ENCODE measurements at regions not wholly inside any gene's neighbourhood (a gene's known extent, or its start where the extent isn't known, plus 50 kb on each side); places are given as distances from the start of the nearest gene placed in this dataset.

GRCh38 chr17:64747938-64748540 lies 85.9 kb upstream of the SMURF2 start:
- no peaks in the 10 kb centered on the region for H4K20me1 ChIP-seq (ENCODE audit: insufficient read depth)
- no peaks in the 10 kb centered on the region for H3K9me2 ChIP-seq
- no peak for DNase-seq
- H3K27ac ChIP-seq (ENCODE audit: low read depth in 2 of 2, low read length in 1 of 2) = peak overlapping the region in 1 of 2 experiments; percentile 85; a peak in 2 of 4 replicates
- peaks cover 17 to 23% of the 10 kb centered on the region in 2 experiments for H3K36me3 ChIP-seq (replicated peaks in 1 of 2; ENCODE audit: control insufficient read depth in 1 of 2, insufficient read depth in 2 of 2, low read length in 1 of 2)
- peak overlapping the region; percentile 84 for H2AFZ ChIP-seq (ENCODE audit: low read depth)
- no peaks in the 10 kb centered on the region for H3K9me3 ChIP-seq
- H3K4me1 ChIP-seq (ENCODE audit: control insufficient read depth in 1 of 2, insufficient read depth in 2 of 2, low read depth in 1 of 2, low read length in 1 of 2) = 0 out of 4 replicates have a peak, but pooled peaks cover 0 to 5% of the 10 kb centered on the region in 2 experiments
- peak overlapping the region; percentile 24; the same call in 1 of the 2 replicates for H3K4me2 ChIP-seq
- CTCF ChIA-PET = interaction anchor here (1.0 to 1.7 kb wide), 4 partner anchors 8 to 28 kb away, joined by 3 to 5 read pairs (median 3); no protein-coding TSS in a partner anchor
- POLR2A ChIA-PET = no interaction called here
- H3F3A ChIP-seq (replicated peaks; ENCODE audit: insufficient read depth) = peaks cover 14% of the 10 kb centered on the region
- H3K9ac ChIP-seq = peak overlapping the region; percentile 44; the same call in 1 of the 2 replicates
- no peaks in the 10 kb centered on the region for H3K79me2 ChIP-seq (ENCODE audit: insufficient read depth)
- WGBS (ENCODE audit: low lambda C conversion rate) = 67% methylated on average over 7 of the region's 7 CpGs
- no peak overlapping the region for H3K4me3 ChIP-seq (ENCODE audit: low read depth in 2 of 2, low read length in 1 of 2)
- H3K27me3 ChIP-seq (ENCODE audit: insufficient read depth) = no peaks in the 10 kb centered on the region
- TF ChIP-seq, protein P1, sequence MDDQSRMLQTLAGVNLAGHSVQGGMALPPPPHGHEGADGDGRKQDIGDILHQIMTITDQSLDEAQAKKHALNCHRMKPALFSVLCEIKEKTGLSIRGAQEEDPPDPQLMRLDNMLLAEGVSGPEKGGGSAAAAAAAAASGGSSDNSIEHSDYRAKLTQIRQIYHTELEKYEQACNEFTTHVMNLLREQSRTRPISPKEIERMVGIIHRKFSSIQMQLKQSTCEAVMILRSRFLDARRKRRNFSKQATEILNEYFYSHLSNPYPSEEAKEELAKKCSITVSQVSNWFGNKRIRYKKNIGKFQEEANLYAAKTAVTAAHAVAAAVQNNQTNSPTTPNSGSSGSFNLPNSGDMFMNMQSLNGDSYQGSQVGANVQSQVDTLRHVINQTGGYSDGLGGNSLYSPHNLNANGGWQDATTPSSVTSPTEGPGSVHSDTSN (IDR thresholded peaks at IDR 0.05) = peak; percentile 5; the same call in 1 of the 2 replicates
- no peak for TF ChIP-seq POLR2AphosphoS5 (IDR thresholded peaks at IDR 0.05; ENCODE audit: low read depth, low read length)
- no peak for TF ChIP-seq RXRA (IDR thresholded peaks at IDR 0.05; ENCODE audit: borderline replicate concordance, low read depth)
- no peak for TF ChIP-seq SMC3 (IDR thresholded peaks at IDR 0.05; ENCODE audit: low read depth, low read length)
- no peak for TF ChIP-seq RAD21 (IDR thresholded peaks at IDR 0.05; ENCODE audit: low read length)
- TF ChIP-seq NRF1 (IDR thresholded peaks at IDR 0.05; ENCODE audit: low read depth, low read length) = no peak
- TF ChIP-seq MXI1 (IDR thresholded peaks at IDR 0.05; ENCODE audit: low read depth, low read length) = no peak
- no peak for TF ChIP-seq RFX5 (IDR thresholded peaks at IDR 0.05; ENCODE audit: low read length)
- TF ChIP-seq CHD2 (IDR thresholded peaks at IDR 0.05; ENCODE audit: low read length, partially characterized antibody) = no peak
- no peak for TF ChIP-seq MEF2A (IDR thresholded peaks at IDR 0.05; ENCODE audit: borderline replicate concordance, low read depth)
- TF ChIP-seq USF1 (IDR thresholded peaks at IDR 0.05; ENCODE audit: borderline replicate concordance, low read depth) = no peak
- TF ChIP-seq, protein P2, sequence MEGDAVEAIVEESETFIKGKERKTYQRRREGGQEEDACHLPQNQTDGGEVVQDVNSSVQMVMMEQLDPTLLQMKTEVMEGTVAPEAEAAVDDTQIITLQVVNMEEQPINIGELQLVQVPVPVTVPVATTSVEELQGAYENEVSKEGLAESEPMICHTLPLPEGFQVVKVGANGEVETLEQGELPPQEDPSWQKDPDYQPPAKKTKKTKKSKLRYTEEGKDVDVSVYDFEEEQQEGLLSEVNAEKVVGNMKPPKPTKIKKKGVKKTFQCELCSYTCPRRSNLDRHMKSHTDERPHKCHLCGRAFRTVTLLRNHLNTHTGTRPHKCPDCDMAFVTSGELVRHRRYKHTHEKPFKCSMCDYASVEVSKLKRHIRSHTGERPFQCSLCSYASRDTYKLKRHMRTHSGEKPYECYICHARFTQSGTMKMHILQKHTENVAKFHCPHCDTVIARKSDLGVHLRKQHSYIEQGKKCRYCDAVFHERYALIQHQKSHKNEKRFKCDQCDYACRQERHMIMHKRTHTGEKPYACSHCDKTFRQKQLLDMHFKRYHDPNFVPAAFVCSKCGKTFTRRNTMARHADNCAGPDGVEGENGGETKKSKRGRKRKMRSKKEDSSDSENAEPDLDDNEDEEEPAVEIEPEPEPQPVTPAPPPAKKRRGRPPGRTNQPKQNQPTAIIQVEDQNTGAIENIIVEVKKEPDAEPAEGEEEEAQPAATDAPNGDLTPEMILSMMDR (IDR thresholded peaks at IDR 0.05) = no peak
- TF ChIP-seq TAF1 (IDR thresholded peaks at IDR 0.05; ENCODE audit: borderline replicate concordance, low read depth, low read length) = no peak
- peak; percentile 70 for TF ChIP-seq TCF12 (IDR thresholded peaks at IDR 0.05)
- no peak for TF ChIP-seq GABPA (IDR thresholded peaks at IDR 0.05; ENCODE audit: low read depth)
- peak; percentile 35; the same call in 1 of the 2 replicates for TF ChIP-seq NFIC (IDR thresholded peaks at IDR 0.05; ENCODE audit: borderline replicate concordance)
- TF ChIP-seq YY1 (IDR thresholded peaks at IDR 0.05; ENCODE audit: low read depth) = no peak
- peak; percentile 56; the same call in 1 of the 2 replicates for TF ChIP-seq JUND (IDR thresholded peaks at IDR 0.05)
- TF ChIP-seq SIN3A (IDR thresholded peaks at IDR 0.05; ENCODE audit: borderline replicate concordance, low read depth, low read length) = no peak
- TF ChIP-seq FOSL2 (IDR thresholded peaks at IDR 0.05; ENCODE audit: borderline replicate concordance, low read depth) = peak; percentile 68; the same call in 1 of the 2 replicates
- no peak; a peak in 1 of 4 replicates for TF ChIP-seq EP300 (IDR thresholded peaks at IDR 0.05; ENCODE audit: borderline replicate concordance in 1 of 2, low read depth in 1 of 2, low read length in 1 of 2)
- no peak for TF ChIP-seq RCOR1 (IDR thresholded peaks at IDR 0.05; ENCODE audit: low read length)
- no peak for TF ChIP-seq FOXJ3 (CRISPR knock-in tag; IDR thresholded peaks at IDR 0.05)
- no peak for TF ChIP-seq IRF3 (IDR thresholded peaks at IDR 0.05; ENCODE audit: low read depth, low read length)
- TF ChIP-seq, protein P3, sequence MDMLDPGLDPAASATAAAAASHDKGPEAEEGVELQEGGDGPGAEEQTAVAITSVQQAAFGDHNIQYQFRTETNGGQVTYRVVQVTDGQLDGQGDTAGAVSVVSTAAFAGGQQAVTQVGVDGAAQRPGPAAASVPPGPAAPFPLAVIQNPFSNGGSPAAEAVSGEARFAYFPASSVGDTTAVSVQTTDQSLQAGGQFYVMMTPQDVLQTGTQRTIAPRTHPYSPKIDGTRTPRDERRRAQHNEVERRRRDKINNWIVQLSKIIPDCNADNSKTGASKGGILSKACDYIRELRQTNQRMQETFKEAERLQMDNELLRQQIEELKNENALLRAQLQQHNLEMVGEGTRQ (IDR thresholded peaks at IDR 0.05; ENCODE audit: borderline replicate concordance, low read depth, low read length) = no peak
- TF ChIP-seq TEAD4 (IDR thresholded peaks at IDR 0.05; ENCODE audit: borderline replicate concordance, insufficient read depth) = no peak
- TF ChIP-seq GATA2 (CRISPR knock-in tag; IDR thresholded peaks at IDR 0.05) = no peak
- TF ChIP-seq FOXM1 (IDR thresholded peaks at IDR 0.05; ENCODE audit: low read depth) = no peak
- TF ChIP-seq, protein P4, sequence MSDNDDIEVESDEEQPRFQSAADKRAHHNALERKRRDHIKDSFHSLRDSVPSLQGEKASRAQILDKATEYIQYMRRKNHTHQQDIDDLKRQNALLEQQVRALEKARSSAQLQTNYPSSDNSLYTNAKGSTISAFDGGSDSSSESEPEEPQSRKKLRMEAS (IDR thresholded peaks at IDR 0.05; ENCODE audit: low read depth) = 0 out of 2 replicates have a peak, but pooled peaks have one; percentile 21
- no peak for TF ChIP-seq EZH2phosphoT487 (IDR thresholded peaks at IDR 0.05; ENCODE audit: borderline replicate concordance, low read depth)

Measured in SK-N-SH (cell line).